ENCODE measurements at regions not wholly inside any gene's neighbourhood (a gene's known extent, or its start where the extent isn't known, plus 50 kb on each side); places are given as distances from the start of the nearest gene placed in this dataset.

GRCh38 chr4:116705466-116705865, 379.9 kb downstream of the TRAM1L1 start:
- no peak for ATAC-seq
- ChIA-PET POLR2A (no interaction called here), CTCF (no interaction called here)
- no peaks in the 10 kb centered on the region for H3K36me3 ChIP-seq (ENCODE audit: control insufficient read depth, insufficient read depth, low read length)
- no peaks in the 10 kb centered on the region for H3K27me3 ChIP-seq (ENCODE audit: control insufficient read depth, insufficient read depth, low read length)
- H3K27ac ChIP-seq (ENCODE audit: low read length): no peak overlapping the region
- TF ChIP-seq CTCF (IDR thresholded peaks at IDR 0.05) (no peak), REST (IDR thresholded peaks at IDR 0.05; ENCODE audit: insufficient read depth in 1 of 2, low read depth in 2 of 2, low read length in 1 of 2) (no peak), SIN3A (IDR thresholded peaks at IDR 0.05; ENCODE audit: borderline replicate concordance, insufficient read depth, low read depth, low read length) (no peak), POLR2AphosphoS5 (IDR thresholded peaks at IDR 0.05; ENCODE audit: low read depth, low read length) (no peak)
- no peaks in the 10 kb centered on the region for H3K4me1 ChIP-seq (ENCODE audit: control insufficient read depth, insufficient read depth, low read length)
- in situ Hi-C loops (cut with HindIII; ENCODE audit: low pct_unique_long_range_greater_than_20kb, low sequenced_read_pairs) (no loop called here), intact Hi-C loops (cut with micrococcal nuclease; ENCODE audit: unreplicated experiment) (no loop called here)
- H3K4me3 ChIP-seq (ENCODE audit: low read depth in 2 of 2, low read length in 2 of 2): no peak overlapping the region
- no peak for DNase-seq (ENCODE audit: low read depth, low spot score)
- no TSS peak for BruUV-seq (replicated peaks)
- H3K9me3 ChIP-seq (ENCODE audit: control insufficient read depth, insufficient read depth, low read depth, low read length): no peaks in the 10 kb centered on the region

GRCh38 chr4:116702949-116703348, 382.4 kb downstream of the TRAM1L1 start:
- no peaks in the 10 kb centered on the region for H3K36me3 ChIP-seq (ENCODE audit: control insufficient read depth, insufficient read depth, low read length)
- ATAC-seq (no peak), DNase-seq (ENCODE audit: low read depth, low spot score) (no peak)
- TF ChIP-seq CTCF (IDR thresholded peaks at IDR 0.05) (peak; percentile 12; the same call in 1 of the 2 replicates), REST (IDR thresholded peaks at IDR 0.05; ENCODE audit: insufficient read depth in 1 of 2, low read depth in 2 of 2, low read length in 1 of 2) (no peak)
- H3K27ac ChIP-seq (ENCODE audit: low read length): no peak overlapping the region
- ChIA-PET POLR2A (no interaction called here), CTCF (no interaction called here)
- no peak overlapping the region for H3K4me3 ChIP-seq (ENCODE audit: low read depth in 2 of 2, low read length in 2 of 2)
- intact Hi-C loops (cut with micrococcal nuclease; ENCODE audit: unreplicated experiment): no loop called here
- BruUV-seq (replicated peaks): no TSS peak
- H3K4me1 ChIP-seq (ENCODE audit: control insufficient read depth, insufficient read depth, low read length): no peaks in the 10 kb centered on the region
- in situ Hi-C loops (cut with HindIII; ENCODE audit: low pct_unique_long_range_greater_than_20kb, low sequenced_read_pairs): no loop called here
- H3K27me3 ChIP-seq (ENCODE audit: control insufficient read depth, insufficient read depth, low read length): no peaks in the 10 kb centered on the region
- no peaks in the 10 kb centered on the region for H3K9me3 ChIP-seq (ENCODE audit: control insufficient read depth, insufficient read depth, low read depth, low read length)
